Adrenal gland (tissue), 5 donors: ENCODE measurements at regions not wholly inside any gene's neighbourhood (a gene's known extent, or its start where the extent isn't known, plus 50 kb on each side); places are given as distances from the start of the nearest gene placed in this dataset.

Experiments used
- CTCF ChIP-seq, 6 experiments: fragments of 450-650 bp in 4 of 6; fragments of 200-600 bp in 2 of 6; sonication (generic) in 1 of 6; IDR thresholded peaks; 1 replicate in 5 of 6; 2 replicates in 1 of 6; pipeline versions ENCODE4 v1.5.1 to v1.8.0; 2016 to 2021; ENCODE audit warnings: antibody characterized with exemption in 6 of 6, mild to moderate bottlenecking in 2 of 6, moderate library complexity in 1 of 6
- POLR2A ChIP-seq, 2 donors: fragments of 450-650 bp; IDR thresholded peaks; one replicate each; pipeline ENCODE4 v1.6.1; 2017; ENCODE audit warnings: antibody characterized with exemption in 2 of 2, mild to moderate bottlenecking in 2 of 2, moderate library complexity in 1 of 2
- donor health status: DM: no; HTN: no; CAD: no.

- TF ChIP-seq POLR2A (IDR thresholded peaks at IDR 0.05) (no peak), CTCF (IDR thresholded peaks at IDR 0.05) (no peak)
Measured at GRCh38 chr6:16003197-16003491, 125.7 kb upstream of the MYLIP start.
